ENCODE measurements at regions not wholly inside any gene's neighbourhood (a gene's known extent, or its start where the extent isn't known, plus 50 kb on each side); places are given as distances from the start of the nearest gene placed in this dataset.
"Not testable (repeated sequence)": the region's sequence is repeated elsewhere in the genome, so short reads cannot be mapped to it uniquely, and the experiment has no call there.

DNA sequence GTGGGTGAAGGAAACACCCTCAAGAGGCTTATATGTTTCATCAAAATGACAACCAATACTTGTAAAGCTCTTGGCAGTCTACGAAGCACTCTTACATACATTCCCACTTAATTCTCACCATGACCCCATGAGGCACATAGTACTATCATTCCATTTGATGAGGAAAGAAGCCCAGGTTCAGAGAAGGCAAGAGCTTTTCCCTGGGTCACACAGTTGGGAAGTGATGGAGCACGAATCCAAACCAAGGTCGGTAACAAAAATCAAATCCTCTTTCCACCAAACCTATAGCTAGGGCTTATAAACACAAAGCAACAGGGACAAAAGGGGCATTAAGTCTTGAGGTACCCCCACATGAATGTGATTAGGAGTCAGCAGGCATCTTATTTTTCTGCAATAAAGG, 187.1 kb downstream of the UACA start:
- H3K27me3 ChIP-seq (ENCODE audit: low read depth, low read length): no peaks in the 10 kb centered on the region
- H3K9me3 ChIP-seq (ENCODE audit: control insufficient read depth in 1 of 2, low read length in 2 of 2): no peaks in the 10 kb centered on the region
- H3K4me1 ChIP-seq (ENCODE audit: control insufficient read depth in 1 of 2, insufficient read depth in 2 of 2, low read length in 2 of 2): no peaks in the 10 kb centered on the region
- no peak overlapping the region for H3K27ac ChIP-seq (ENCODE audit: low read length)
- H3K36me3 ChIP-seq (ENCODE audit: control insufficient read depth in 1 of 2, insufficient read depth in 2 of 2, low read length in 2 of 2): no peaks in the 10 kb centered on the region
- no peak overlapping the region for H3K4me3 ChIP-seq (ENCODE audit: low read depth in 1 of 2, low read length in 2 of 2)

DNA sequence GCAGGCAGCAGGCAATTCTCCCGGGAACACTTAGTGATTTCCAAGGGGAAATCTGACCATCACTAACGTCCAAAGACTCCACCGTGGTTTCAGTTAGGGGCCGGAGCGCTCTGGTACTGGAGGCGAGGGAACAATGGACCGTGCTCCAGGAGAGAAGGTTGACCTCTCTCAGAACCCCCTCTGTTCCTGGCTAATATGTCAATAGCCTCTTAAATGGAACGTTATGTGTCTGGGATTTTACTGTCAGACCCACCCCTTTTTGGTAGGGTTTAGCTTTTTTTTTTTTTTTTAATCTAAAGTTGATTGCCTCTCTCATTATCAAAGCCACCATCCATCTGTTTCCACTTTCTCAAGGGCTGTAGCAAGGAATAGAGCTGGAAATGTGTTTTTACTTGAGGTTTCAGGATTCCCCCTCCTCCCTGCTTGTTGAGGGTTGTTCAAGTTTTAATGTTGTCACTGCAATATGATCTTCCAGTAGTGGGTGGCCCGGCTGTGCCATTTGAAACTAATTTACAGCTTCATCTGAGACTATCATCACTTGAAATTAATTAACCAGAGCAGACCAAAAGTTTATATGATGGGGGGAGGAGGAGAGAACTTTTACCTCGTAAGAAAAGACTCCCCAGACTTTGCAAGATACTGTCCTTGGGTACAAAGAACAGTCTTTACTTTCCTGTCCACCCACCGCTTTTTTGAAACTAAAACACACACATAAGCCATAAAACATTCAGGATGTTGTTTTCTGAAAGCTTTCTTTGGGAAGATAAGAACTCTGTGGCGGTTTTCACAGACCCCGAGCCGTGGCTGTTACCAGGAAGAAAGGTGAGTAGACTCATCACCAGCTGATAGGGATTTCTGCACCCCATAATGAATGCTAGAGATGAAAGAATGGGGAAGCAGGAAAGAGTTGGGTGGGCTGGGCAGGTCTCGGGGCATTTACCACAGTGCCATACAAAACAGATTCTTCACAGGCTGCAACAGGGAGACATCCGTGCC, 187.8 kb downstream of the UACA start:
- Histone ChIP-seq H3K36me3 (ENCODE audit: control insufficient read depth in 1 of 2, insufficient read depth in 2 of 2, low read length in 2 of 2) (no peaks in the 10 kb centered on the region), H3K27me3 (ENCODE audit: low read depth, low read length) (no peaks in the 10 kb centered on the region), H3K4me1 (ENCODE audit: control insufficient read depth in 1 of 2, insufficient read depth in 2 of 2, low read length in 2 of 2) (no peaks in the 10 kb centered on the region), H3K27ac (ENCODE audit: low read length) (no peak overlapping the region), H3K9me3 (ENCODE audit: control insufficient read depth in 1 of 2, low read length in 2 of 2) (no peaks in the 10 kb centered on the region), H3K4me3 (ENCODE audit: low read depth in 1 of 2, low read length in 2 of 2) (no peak overlapping the region)

DNA sequence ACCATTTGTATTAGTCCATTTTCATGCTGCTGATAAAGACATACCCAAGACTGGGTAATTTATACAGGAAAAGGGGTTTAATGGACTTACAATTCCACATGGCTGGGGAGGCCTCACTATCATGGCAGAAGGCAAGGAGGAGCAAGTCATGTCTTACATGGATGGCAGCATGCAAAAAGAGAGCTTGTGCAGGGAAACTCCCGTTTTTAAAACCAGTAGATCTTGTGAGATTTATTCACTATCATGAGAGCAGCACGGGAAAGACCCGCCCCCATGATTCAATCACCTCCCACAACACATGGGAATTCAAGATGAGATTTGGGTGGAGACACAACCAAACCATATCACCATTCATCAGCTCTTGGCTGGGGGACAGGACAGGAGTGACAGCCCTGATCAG, 189.0 kb downstream of the UACA start:
- not testable (repeated sequence) for H3K4me1 ChIP-seq (ENCODE audit: control insufficient read depth in 1 of 2, insufficient read depth in 2 of 2, low read length in 2 of 2); H3K36me3 ChIP-seq (ENCODE audit: control insufficient read depth in 1 of 2, insufficient read depth in 2 of 2, low read length in 2 of 2); H3K4me3 ChIP-seq (ENCODE audit: low read depth in 1 of 2, low read length in 2 of 2); H3K9me3 ChIP-seq (ENCODE audit: control insufficient read depth in 1 of 2, low read length in 2 of 2); H3K27ac ChIP-seq (ENCODE audit: low read length); H3K27me3 ChIP-seq (ENCODE audit: low read depth, low read length)

DNA sequence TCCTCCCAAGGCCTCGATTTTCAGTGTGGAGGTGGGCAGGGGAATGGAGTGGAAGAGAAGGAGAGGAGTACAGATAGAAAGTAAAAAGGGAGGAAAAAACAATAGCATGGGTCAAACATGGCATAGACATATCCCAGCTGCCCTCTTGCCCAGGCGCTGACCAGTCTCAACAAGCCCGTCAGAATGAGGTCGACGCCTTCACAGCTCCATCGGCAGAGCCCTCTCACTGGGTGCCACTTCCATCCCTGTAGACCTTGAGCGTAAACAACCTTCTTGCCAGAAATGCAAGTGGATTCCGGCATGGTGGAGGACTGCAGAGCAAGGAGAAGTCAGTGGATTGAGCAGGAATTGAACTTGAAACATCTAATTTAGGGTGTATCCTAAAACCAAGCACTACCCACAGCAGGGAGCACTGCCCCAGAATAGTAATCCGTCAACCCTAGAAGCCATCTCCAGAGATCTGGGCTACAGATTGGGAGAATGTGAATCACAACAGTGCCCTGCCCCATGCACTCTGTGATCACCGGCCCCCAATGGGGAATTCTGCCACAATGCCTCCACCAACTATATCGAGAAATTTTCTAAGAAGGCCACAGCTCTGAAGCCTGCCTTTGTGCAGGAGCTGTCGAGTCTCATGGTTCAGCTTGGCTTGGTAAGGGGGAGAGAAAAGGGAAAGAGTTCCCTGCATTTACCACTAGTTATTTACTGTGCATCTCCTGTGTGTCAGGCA, 190.1 kb downstream of the UACA start:
- Histone ChIP-seq H3K27ac (ENCODE audit: low read length) (no peak overlapping the region), H3K36me3 (ENCODE audit: control insufficient read depth in 1 of 2, insufficient read depth in 2 of 2, low read length in 2 of 2) (no peaks in the 10 kb centered on the region), H3K4me3 (ENCODE audit: low read depth in 1 of 2, low read length in 2 of 2) (no peak overlapping the region), H3K9me3 (ENCODE audit: control insufficient read depth in 1 of 2, low read length in 2 of 2) (no peaks in the 10 kb centered on the region), H3K4me1 (ENCODE audit: control insufficient read depth in 1 of 2, insufficient read depth in 2 of 2, low read length in 2 of 2) (peaks cover 0 to 6% of the 10 kb centered on the region in 2 donors), H3K27me3 (ENCODE audit: low read depth, low read length) (no peaks in the 10 kb centered on the region)

DNA sequence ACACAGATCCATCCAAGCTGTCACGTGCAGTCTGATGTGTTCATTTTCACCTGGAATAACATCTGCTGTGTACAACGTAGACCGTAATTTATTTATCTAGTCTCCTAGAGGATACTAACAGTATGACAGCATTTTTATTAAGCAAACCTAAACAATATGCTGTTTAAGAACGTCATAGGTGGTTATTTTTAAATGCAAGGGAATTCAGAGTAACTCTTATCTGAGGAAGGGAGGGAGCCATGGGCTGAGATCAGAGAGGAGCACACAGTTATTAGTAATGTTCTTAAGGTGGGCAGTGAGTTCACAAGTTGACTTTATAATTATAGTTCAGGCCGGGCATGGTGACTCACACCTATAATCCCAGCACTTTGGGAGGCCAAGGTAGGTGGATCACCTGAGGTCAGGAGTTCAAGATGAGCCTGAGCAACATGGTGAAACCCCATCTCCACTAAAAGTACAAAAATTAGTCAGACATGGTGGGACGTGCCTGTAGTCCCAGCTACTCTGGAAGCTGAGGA, 193.6 kb downstream of the UACA start:
- H3K4me3 ChIP-seq (ENCODE audit: low read depth in 1 of 2, low read length in 2 of 2): no peak overlapping the region
- peaks cover 0 to 6% of the 10 kb centered on the region in 2 donors for H3K4me1 ChIP-seq (ENCODE audit: control insufficient read depth in 1 of 2, insufficient read depth in 2 of 2, low read length in 2 of 2)
- H3K36me3 ChIP-seq (ENCODE audit: control insufficient read depth in 1 of 2, insufficient read depth in 2 of 2, low read length in 2 of 2): no peaks in the 10 kb centered on the region
- H3K27ac ChIP-seq (ENCODE audit: low read length): no peak overlapping the region
- no peaks in the 10 kb centered on the region for H3K27me3 ChIP-seq (ENCODE audit: low read depth, low read length)
- H3K9me3 ChIP-seq (ENCODE audit: control insufficient read depth in 1 of 2, low read length in 2 of 2): no peaks in the 10 kb centered on the region

DNA sequence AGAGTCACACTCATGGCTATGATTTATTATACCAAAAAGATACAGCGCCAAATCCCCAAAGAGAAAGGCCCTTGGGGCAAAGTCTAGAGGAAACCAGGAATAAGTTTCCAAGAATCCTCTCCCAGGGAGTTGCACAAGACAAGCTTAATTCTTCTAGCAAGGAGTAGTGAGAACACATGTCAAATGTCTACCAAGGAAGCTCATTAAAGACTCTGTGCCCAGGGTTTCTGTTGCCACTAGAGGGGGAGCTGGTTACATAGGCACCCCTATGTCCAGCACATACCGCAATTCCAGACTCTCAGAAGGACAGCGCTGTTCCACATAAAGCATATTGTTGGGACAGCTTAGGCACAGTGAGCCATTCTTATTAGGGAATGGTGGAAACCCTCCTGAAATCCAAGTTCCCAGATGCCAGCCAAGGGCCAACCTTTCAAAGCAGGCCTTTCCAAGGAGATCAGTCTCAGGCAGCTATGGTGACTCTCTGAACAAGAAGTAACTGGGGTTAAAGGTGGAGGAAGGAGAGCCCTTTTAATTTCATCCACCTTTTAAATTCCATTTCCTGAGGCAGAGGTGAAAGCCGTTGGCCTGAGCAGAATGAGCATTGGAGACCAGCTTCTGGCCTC, 194.2 kb downstream of the UACA start:
- H3K9me3 ChIP-seq (ENCODE audit: control insufficient read depth in 1 of 2, low read length in 2 of 2): no peaks in the 10 kb centered on the region
- H3K27ac ChIP-seq (ENCODE audit: low read length): no peak overlapping the region
- H3K4me3 ChIP-seq (ENCODE audit: low read depth in 1 of 2, low read length in 2 of 2): no peak overlapping the region
- H3K36me3 ChIP-seq (ENCODE audit: control insufficient read depth in 1 of 2, insufficient read depth in 2 of 2, low read length in 2 of 2): no peaks in the 10 kb centered on the region
- peaks cover 0 to 6% of the 10 kb centered on the region in 2 donors for H3K4me1 ChIP-seq (ENCODE audit: control insufficient read depth in 1 of 2, insufficient read depth in 2 of 2, low read length in 2 of 2)
- H3K27me3 ChIP-seq (ENCODE audit: low read depth, low read length): no peaks in the 10 kb centered on the region

DNA sequence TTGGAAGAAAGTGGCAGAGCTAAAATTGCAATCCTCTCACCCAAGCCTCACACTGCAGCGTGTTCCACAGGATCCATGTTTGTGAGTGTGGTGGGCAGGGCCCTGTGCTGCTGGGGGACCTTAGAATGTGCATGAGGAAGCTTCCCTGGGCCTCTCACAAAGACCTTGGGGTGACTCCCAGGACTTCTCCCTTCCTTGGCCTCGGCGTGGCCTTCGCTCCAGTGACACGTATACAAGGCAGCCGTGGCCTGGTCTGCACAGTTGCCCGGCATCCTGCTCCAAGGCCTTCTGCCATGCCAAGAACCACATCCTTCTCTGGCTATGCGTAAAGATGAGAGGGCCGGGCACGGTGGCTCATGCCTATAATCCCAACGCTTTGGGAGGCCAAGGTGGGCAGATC, 196.4 kb downstream of the UACA start:
- H3K4me3 ChIP-seq (ENCODE audit: low read depth in 1 of 2, low read length in 2 of 2): no peak overlapping the region
- no peaks in the 10 kb centered on the region for H3K9me3 ChIP-seq (ENCODE audit: control insufficient read depth in 1 of 2, low read length in 2 of 2)
- no peaks in the 10 kb centered on the region for H3K36me3 ChIP-seq (ENCODE audit: control insufficient read depth in 1 of 2, insufficient read depth in 2 of 2, low read length in 2 of 2)
- H3K27me3 ChIP-seq (ENCODE audit: low read depth, low read length): no peaks in the 10 kb centered on the region
- H3K27ac ChIP-seq (ENCODE audit: low read length): no peak overlapping the region
- peaks cover 0 to 6% of the 10 kb centered on the region in 2 donors for H3K4me1 ChIP-seq (ENCODE audit: control insufficient read depth in 1 of 2, insufficient read depth in 2 of 2, low read length in 2 of 2)

DNA sequence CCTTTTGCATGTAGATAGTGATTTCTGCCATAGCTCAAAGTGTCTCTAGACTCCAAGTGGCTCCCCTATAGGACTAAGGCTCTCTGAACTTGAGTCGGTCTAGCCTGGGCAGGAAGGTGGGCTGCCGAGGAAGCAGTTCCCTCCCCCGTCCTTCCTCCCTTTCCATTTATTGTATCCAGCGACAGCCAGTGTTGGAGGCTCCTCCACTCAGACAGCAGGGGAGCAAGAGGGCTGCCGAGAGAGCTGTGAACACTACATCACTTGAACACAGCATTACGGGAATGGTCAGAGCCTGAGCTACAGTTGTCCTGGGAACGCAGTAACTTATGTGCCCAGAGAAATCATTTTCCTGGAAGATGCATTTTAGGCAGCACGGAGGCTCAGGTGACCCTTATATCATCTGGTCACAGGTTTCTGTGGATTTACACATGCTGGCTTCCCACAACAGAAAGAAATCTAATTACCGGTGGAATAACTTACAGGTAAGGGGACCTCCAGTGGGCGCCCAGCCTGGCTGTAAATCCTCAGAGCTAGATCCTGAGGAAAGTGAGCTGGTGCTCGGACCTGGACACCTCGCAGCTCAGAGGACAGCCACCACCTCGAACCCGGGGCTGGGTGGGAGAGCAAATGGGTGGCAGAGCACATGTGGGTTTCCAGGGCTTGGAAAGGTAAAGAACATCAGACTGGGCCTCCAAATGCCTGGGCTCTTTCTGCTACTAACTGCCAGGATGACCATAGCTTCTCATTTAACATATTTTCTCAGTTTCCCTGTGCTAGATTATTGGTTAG, 197.1 kb downstream of the UACA start:
- peaks cover 0 to 6% of the 10 kb centered on the region in 2 donors for H3K4me1 ChIP-seq (ENCODE audit: control insufficient read depth in 1 of 2, insufficient read depth in 2 of 2, low read length in 2 of 2)
- H3K9me3 ChIP-seq (ENCODE audit: control insufficient read depth in 1 of 2, low read length in 2 of 2): no peaks in the 10 kb centered on the region
- no peaks in the 10 kb centered on the region for H3K27me3 ChIP-seq (ENCODE audit: low read depth, low read length)
- no peak overlapping the region for H3K27ac ChIP-seq (ENCODE audit: low read length)
- no peaks in the 10 kb centered on the region for H3K36me3 ChIP-seq (ENCODE audit: control insufficient read depth in 1 of 2, insufficient read depth in 2 of 2, low read length in 2 of 2)
- no peak overlapping the region for H3K4me3 ChIP-seq (ENCODE audit: low read depth in 1 of 2, low read length in 2 of 2)

DNA sequence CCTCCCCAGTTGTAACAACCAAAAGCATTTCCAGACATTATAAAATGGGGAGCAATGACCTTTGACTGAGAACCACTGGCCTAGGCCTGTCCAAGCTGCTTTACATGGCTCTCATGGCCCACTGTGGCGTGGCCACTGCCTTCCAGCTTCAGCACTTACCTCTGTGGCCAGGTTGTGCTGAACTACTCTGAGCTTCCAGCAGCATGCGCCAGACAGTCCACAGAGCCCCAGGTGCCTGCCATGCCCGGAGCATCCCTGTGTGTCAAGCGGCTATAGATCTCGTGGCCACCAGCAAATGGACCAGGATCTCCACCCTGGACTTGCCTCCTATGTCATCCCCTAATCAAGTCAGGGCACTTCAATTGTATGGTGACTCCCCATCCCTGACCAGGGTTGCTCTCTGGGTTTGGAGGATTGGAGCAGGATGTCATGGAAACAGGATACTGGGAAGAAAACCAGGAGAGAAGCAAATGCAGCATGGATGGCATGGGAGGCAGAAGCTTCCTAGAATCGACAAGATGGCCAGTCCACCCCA, 199.7 kb downstream of the UACA start:
- no peak overlapping the region for H3K27ac ChIP-seq (ENCODE audit: low read length)
- H3K4me3 ChIP-seq (ENCODE audit: low read depth in 1 of 2, low read length in 2 of 2): no peak overlapping the region
- no peaks in the 10 kb centered on the region for H3K27me3 ChIP-seq (ENCODE audit: low read depth, low read length)
- no peaks in the 10 kb centered on the region for H3K36me3 ChIP-seq (ENCODE audit: control insufficient read depth in 1 of 2, insufficient read depth in 2 of 2, low read length in 2 of 2)
- peaks cover 8% of the 10 kb centered on the region in 2 donors for H3K4me1 ChIP-seq (ENCODE audit: control insufficient read depth in 1 of 2, insufficient read depth in 2 of 2, low read length in 2 of 2)
- no peaks in the 10 kb centered on the region for H3K9me3 ChIP-seq (ENCODE audit: control insufficient read depth in 1 of 2, low read length in 2 of 2)

DNA sequence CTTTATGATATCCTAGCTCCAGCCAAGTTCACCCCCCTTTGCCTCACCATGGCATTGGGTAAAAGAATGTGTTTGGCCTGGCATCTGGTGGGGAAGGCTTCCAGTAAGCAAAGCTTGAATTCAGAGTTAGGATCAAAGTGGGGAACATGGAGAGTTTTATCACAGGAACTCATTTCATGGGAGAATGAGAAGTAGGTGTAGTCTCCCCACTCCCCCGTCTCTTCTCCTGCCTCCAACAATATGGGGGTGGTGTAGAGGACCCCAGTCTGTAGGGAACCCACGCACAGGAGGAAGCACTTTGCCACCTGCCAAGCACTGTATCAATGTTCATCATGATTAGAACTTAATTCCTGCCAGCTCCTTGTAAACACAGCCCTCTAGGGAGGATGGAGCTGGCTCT, 200.5 kb downstream of the UACA start:
- Histone ChIP-seq H3K27me3 (ENCODE audit: low read depth, low read length) (no peaks in the 10 kb centered on the region), H3K9me3 (ENCODE audit: control insufficient read depth in 1 of 2, low read length in 2 of 2) (no peaks in the 10 kb centered on the region), H3K36me3 (ENCODE audit: control insufficient read depth in 1 of 2, insufficient read depth in 2 of 2, low read length in 2 of 2) (no peaks in the 10 kb centered on the region), H3K4me3 (ENCODE audit: low read depth in 1 of 2, low read length in 2 of 2) (no peak overlapping the region), H3K27ac (ENCODE audit: low read length) (no peak overlapping the region), H3K4me1 (ENCODE audit: control insufficient read depth in 1 of 2, insufficient read depth in 2 of 2, low read length in 2 of 2) (peaks cover 8 to 9% of the 10 kb centered on the region in 2 donors)

Data from muscle layer of duodenum (tissue), 2 donors.